SJSA1 (cell line): ENCODE measurements at regions not wholly inside any gene's neighbourhood (a gene's known extent, or its start where the extent isn't known, plus 50 kb on each side); places are given as distances from the start of the nearest gene placed in this dataset.

Experiments
- DNase-seq, 2 experiments: peaks; one replicate each; pipeline ENCODE4 v3.0.0-alpha.2; 2015 to 2020; ENCODE audit warnings: low spot score in 2 of 2, low read depth in 1 of 2
- H3K27ac ChIP-seq: fragments of 250-450 bp; sonication (Bioruptor Pico); 2 replicates; pipeline ENCODE4 v1.5.1; 2020; ENCODE audit warnings: mild to moderate bottlenecking, moderate library complexity
- H3K27me3 ChIP-seq: fragments of 250-450 bp; sonication (Bioruptor Pico); replicated peaks from 2 replicates; pipeline ENCODE4 v1.5.1; 2020; ENCODE audit warnings: mild to moderate bottlenecking, moderate library complexity
- H3K36me3 ChIP-seq: fragments of 250-450 bp; sonication (Bioruptor Pico); 2 replicates; pipeline ENCODE4 v1.5.1; 2020; ENCODE audit warnings: mild to moderate bottlenecking
- H3K4me1 ChIP-seq: fragments of 250-450 bp; sonication (Bioruptor Pico); replicated peaks from 2 replicates; pipeline ENCODE4 v1.6.1; 2021; ENCODE audit warnings: mild to moderate bottlenecking
- H3K4me3 ChIP-seq: fragments of 250-450 bp; sonication (Bioruptor Pico); 2 replicates; pipeline ENCODE4 v1.5.1; 2020; ENCODE audit warnings: mild to moderate bottlenecking
- H3K9me3 ChIP-seq: fragments of 250-450 bp; sonication (Bioruptor Pico); replicated peaks from 2 replicates; pipeline ENCODE4 v1.5.1; 2020; ENCODE audit warnings: mild to moderate bottlenecking

- DNase-seq, result no peak
- Histone ChIP-seq H3K36me3 (no peaks in the 10 kb centered on the region), H3K4me3 (no peak overlapping the region), H3K27me3 (no peaks in the 10 kb centered on the region), H3K9me3 (no peaks in the 10 kb centered on the region), H3K4me1 (no peaks in the 10 kb centered on the region), H3K27ac (no peak overlapping the region)
Measured at GRCh38 chr4:159052315-159052714, 50.6 kb upstream of the RAPGEF2 start.
